ENCODE measurements at regions not wholly inside any gene's neighbourhood (a gene's known extent, or its start where the extent isn't known, plus 50 kb on each side); places are given as distances from the start of the nearest gene placed in this dataset.

GRCh38 chr7:69374044-69374425 lies 224.2 kb upstream of the AUTS2 start:
- no peak for TF ChIP-seq RAD21 (IDR thresholded peaks at IDR 0.05)
- TF ChIP-seq, protein P1, sequence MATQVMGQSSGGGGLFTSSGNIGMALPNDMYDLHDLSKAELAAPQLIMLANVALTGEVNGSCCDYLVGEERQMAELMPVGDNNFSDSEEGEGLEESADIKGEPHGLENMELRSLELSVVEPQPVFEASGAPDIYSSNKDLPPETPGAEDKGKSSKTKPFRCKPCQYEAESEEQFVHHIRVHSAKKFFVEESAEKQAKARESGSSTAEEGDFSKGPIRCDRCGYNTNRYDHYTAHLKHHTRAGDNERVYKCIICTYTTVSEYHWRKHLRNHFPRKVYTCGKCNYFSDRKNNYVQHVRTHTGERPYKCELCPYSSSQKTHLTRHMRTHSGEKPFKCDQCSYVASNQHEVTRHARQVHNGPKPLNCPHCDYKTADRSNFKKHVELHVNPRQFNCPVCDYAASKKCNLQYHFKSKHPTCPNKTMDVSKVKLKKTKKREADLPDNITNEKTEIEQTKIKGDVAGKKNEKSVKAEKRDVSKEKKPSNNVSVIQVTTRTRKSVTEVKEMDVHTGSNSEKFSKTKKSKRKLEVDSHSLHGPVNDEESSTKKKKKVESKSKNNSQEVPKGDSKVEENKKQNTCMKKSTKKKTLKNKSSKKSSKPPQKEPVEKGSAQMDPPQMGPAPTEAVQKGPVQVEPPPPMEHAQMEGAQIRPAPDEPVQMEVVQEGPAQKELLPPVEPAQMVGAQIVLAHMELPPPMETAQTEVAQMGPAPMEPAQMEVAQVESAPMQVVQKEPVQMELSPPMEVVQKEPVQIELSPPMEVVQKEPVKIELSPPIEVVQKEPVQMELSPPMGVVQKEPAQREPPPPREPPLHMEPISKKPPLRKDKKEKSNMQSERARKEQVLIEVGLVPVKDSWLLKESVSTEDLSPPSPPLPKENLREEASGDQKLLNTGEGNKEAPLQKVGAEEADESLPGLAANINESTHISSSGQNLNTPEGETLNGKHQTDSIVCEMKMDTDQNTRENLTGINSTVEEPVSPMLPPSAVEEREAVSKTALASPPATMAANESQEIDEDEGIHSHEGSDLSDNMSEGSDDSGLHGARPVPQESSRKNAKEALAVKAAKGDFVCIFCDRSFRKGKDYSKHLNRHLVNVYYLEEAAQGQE (IDR thresholded peaks at IDR 0.05) = no peak
- TF ChIP-seq, protein P2, sequence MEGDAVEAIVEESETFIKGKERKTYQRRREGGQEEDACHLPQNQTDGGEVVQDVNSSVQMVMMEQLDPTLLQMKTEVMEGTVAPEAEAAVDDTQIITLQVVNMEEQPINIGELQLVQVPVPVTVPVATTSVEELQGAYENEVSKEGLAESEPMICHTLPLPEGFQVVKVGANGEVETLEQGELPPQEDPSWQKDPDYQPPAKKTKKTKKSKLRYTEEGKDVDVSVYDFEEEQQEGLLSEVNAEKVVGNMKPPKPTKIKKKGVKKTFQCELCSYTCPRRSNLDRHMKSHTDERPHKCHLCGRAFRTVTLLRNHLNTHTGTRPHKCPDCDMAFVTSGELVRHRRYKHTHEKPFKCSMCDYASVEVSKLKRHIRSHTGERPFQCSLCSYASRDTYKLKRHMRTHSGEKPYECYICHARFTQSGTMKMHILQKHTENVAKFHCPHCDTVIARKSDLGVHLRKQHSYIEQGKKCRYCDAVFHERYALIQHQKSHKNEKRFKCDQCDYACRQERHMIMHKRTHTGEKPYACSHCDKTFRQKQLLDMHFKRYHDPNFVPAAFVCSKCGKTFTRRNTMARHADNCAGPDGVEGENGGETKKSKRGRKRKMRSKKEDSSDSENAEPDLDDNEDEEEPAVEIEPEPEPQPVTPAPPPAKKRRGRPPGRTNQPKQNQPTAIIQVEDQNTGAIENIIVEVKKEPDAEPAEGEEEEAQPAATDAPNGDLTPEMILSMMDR (IDR thresholded peaks at IDR 0.05; ENCODE audit: low read depth, low read length, missing input control) = no peak
- no peak for TF ChIP-seq FOXA1 (IDR thresholded peaks at IDR 0.05)
- TF ChIP-seq, protein P3, sequence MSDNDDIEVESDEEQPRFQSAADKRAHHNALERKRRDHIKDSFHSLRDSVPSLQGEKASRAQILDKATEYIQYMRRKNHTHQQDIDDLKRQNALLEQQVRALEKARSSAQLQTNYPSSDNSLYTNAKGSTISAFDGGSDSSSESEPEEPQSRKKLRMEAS (IDR thresholded peaks at IDR 0.05) = no peak
